Epithelial cell of proximal tubule (primary cell): ENCODE measurements at regions not wholly inside any gene's neighbourhood (a gene's known extent, or its start where the extent isn't known, plus 50 kb on each side); places are given as distances from the start of the nearest gene placed in this dataset.

Experiments
- DNase-seq: peaks from one replicate; pipeline ENCODE4 v3.0.0-alpha.2; 2011; ENCODE audit warnings: low read depth
- H3K4me3 ChIP-seq: 2 replicates; pipeline ENCODE4 v1.5.1; 2011; ENCODE audit warnings: low read depth, mild to moderate bottlenecking, low read length
- TF ChIP-seq, protein P1 (sequence below): conservative IDR thresholded peaks from 2 replicates; pipeline ENCODE4 v1.5.1; 2012; ENCODE audit warnings: low read depth, mild to moderate bottlenecking, low read length

DNA sequence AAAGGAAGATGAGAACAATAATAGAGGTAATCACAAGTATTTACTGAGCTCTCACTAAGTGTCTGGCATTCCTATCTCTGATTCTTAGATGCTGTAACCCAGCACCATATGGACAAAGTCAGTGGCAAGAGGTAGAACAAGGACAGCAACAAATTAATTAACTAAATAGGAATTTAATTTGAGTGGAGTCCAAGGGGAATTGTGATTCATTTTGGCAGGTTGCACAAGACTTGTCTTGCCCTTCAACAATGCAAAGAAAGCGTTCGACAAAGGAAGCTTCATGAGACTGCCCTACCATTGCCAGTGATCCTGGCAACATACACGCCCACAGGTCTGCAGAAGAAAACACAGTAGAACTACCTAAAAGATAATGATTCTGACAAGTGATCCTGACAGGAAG lies 221.6 kb downstream of the RBM43 start:
- no peak overlapping the region for H3K4me3 ChIP-seq
- TF ChIP-seq, protein P1, sequence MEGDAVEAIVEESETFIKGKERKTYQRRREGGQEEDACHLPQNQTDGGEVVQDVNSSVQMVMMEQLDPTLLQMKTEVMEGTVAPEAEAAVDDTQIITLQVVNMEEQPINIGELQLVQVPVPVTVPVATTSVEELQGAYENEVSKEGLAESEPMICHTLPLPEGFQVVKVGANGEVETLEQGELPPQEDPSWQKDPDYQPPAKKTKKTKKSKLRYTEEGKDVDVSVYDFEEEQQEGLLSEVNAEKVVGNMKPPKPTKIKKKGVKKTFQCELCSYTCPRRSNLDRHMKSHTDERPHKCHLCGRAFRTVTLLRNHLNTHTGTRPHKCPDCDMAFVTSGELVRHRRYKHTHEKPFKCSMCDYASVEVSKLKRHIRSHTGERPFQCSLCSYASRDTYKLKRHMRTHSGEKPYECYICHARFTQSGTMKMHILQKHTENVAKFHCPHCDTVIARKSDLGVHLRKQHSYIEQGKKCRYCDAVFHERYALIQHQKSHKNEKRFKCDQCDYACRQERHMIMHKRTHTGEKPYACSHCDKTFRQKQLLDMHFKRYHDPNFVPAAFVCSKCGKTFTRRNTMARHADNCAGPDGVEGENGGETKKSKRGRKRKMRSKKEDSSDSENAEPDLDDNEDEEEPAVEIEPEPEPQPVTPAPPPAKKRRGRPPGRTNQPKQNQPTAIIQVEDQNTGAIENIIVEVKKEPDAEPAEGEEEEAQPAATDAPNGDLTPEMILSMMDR = no peak
- DNase-seq = no peak

DNA sequence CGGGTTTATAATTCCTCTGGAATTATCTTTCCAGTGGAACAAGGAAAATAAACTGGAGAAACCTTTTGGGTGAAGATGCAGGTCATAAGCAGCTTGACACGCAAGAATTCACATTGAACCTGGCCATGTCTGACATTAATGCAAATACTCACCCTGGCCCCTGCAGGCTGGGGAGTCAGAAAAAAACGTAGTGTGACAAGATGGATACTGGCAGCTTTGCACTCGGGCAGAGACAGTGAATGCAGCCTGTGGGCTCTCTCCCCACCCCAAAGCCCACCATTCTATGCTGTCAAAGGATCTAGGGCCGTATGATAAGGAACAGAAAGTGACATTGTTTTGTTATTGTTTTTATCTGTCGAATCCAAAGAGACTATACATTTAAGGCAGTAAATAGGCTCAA lies 223.1 kb downstream of the RBM43 start:
- DNase-seq = no peak
- no peak overlapping the region for H3K4me3 ChIP-seq
- TF ChIP-seq, protein P1 = no peak

DNA sequence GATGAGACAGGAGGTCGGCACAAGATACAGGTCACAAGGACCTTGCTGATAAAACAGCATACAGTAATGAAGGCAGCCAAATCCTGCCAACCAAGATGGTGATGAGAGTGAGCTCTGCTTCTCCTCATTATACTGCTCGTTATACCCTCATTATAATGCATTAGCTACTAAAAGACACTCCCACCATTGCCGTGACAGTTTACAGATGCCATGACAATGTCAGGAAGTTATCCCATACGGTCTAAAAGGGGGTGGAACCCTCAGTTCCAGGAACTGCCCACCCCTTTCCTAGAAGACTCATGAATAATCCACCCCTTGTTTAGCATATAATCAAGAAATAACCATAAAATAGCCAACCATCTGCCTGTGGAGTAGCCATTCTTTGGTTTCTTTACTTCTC lies 224.2 kb downstream of the RBM43 start:
- H3K4me3 ChIP-seq = no peak overlapping the region
- TF ChIP-seq, protein P1 = no peak
- no peak for DNase-seq

DNA sequence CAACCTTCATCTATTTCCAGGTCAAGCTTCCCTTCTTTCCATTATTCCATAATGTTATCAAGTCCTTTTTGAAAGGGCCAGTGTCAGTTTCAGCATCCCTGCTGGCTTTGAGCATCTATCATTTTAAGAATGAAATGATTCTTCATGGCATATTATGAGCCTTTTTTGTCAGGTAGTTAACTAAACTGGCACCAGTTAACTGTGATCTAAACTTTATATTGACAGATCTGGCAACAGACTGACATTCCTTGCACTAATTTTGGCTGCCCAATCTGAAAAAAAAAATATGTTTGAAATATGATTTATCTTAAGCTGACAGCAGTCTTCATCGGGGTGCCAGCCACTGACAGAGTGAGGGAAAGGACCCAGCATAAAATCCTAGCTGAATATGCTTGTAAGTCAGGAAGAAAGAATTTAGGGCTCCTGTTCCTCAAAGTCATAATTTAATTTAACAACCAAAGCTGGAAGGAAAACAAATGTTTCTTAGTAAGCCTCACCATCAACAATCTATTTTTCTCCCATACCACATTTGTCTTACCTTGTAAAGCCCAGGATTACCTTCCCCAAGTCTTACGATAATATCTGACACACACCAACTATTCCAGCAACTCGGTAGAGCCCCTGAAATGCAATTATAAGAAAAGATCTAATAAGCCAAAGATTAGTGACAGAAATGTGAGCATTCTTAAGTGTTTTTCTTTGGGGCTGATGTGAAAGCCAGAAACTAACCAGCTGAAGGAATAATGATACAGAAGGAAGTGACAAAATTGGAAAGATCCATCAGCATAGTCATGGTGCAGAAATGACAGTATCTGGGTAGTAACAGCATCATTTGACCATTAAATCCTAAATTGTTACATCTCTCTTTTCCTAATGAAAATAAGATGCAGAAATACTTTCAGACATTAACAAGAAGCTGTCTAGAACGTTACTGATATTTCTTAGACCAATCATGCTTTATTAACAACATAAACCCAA lies 228.1 kb downstream of the RBM43 start:
- DNase-seq = no peak
- H3K4me3 ChIP-seq = no peak overlapping the region
- TF ChIP-seq, protein P1 = no peak

DNA sequence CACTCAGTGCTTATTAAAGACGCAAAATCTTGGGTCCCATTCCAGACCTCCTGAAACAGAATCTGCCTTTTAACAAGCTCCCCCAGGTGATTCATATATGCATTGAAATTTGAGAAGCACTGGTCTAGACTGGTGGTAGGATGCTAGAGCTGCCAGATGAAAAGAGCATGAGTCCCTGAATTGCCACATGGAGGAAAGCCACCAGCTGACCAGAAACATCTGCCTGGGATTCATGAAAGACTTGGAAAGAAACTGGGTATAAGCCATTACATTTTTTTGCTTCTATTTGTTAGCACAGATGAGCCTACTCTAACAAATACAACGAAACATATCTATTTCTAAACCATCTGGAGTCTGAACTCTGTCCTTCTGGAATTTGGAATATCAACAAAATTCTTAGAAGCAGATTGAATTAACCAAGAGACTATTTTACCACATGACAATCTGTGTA lies 228.9 kb downstream of the RBM43 start:
- H3K4me3 ChIP-seq = no peak overlapping the region
- TF ChIP-seq, protein P1 = no peak
- DNase-seq = no peak

DNA sequence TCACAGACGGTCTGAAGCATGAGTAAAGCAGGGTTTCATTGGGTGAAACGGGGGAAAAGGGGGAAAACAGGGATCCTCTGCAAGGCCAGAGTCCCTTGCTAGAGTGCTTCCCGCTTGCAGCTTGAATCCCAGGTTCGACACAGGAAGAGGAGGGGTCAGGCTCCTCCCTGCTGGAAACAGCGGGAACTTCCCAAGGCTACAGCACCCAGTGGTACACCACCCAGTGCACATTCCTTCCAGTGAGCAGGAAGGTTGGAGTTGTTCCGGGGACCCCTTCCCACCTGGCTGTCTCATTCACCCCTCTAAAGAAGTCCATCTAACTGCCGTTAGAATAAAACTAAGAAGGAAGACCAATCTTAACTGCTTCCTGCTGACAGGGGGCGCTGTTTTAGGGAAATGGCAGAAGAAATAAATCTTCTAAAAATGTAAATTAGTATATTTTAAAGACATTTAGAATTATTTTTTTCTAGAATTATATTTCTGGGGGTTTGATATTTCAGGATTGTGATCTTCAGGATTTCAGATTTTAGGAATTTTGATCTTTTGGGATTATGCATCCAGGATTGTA lies 230.9 kb downstream of the RBM43 start:
- DNase-seq = no peak
- TF ChIP-seq, protein P1 = peak; percentile 44
- H3K4me3 ChIP-seq = no peak overlapping the region
